Fibroblast of mammary gland (primary cell): ENCODE measurements at regions not wholly inside any gene's neighbourhood (a gene's known extent, or its start where the extent isn't known, plus 50 kb on each side); places are given as distances from the start of the nearest gene placed in this dataset.
"Not testable (repeated sequence)": the region's sequence is repeated elsewhere in the genome, so short reads cannot be mapped to it uniquely, and the experiment has no call there.

Experiments used
- DNase-seq: peaks from one replicate; pipeline ENCODE4 v3.0.0-alpha.2; 2010; ENCODE audit warnings: low read depth
- H3K4me3 ChIP-seq: 2 replicates; pipeline ENCODE4 v1.5.1; 2011; ENCODE audit warnings: low read depth, mild to moderate bottlenecking, low read length, moderate library complexity; ENCODE audit not compliant: control insufficient read depth
- CTCF ChIP-seq: conservative IDR thresholded peaks from 2 replicates; pipeline ENCODE4 v1.5.1; 2011; ENCODE audit warnings: low read depth, low read length, inconsistent platforms; ENCODE audit not compliant: control insufficient read depth, insufficient read depth

- no peak for TF ChIP-seq CTCF
- no peak for DNase-seq
- H3K4me3 ChIP-seq, result no peak overlapping the region
These were observed 311.8 kb upstream of the CLEC14A start for GRCh38 chr14:38567703-38568102.

- no peak overlapping the region for H3K4me3 ChIP-seq
- no peak for TF ChIP-seq CTCF
- DNase-seq, result no peak
These were observed 305.8 kb upstream of the CLEC14A start for GRCh38 chr14:38561657-38562056.

- TF ChIP-seq CTCF, result no peak
- no peak overlapping the region for H3K4me3 ChIP-seq
- DNase-seq, result no peak
These were observed 303.8 kb upstream of the CLEC14A start for GRCh38 chr14:38559711-38560110.

- not testable (repeated sequence) for DNase-seq, H3K4me3 ChIP-seq
These were observed 301.5 kb upstream of the CLEC14A start for GRCh38 chr14:38557391-38557790.

GRCh38 chr14:38556252-38556651 lies 300.4 kb upstream of the CLEC14A start:
- no peak for DNase-seq
- no peak overlapping the region for H3K4me3 ChIP-seq
- no peak for TF ChIP-seq CTCF

- TF ChIP-seq CTCF, result no peak
- H3K4me3 ChIP-seq, result no peak overlapping the region
- peak; percentile 5 for DNase-seq
These were observed 298.1 kb upstream of the CLEC14A start for GRCh38 chr14:38554026-38554425.

- DNase-seq, result peak; percentile 67
- no peak overlapping the region for H3K4me3 ChIP-seq
- no peak for TF ChIP-seq CTCF
These were observed 297.7 kb upstream of the CLEC14A start for GRCh38 chr14:38553586-38553985.
